ENCODE measurements at regions not wholly inside any gene's neighbourhood (a gene's known extent, or its start where the extent isn't known, plus 50 kb on each side); places are given as distances from the start of the nearest gene placed in this dataset.

GRCh38 chr5:32521481-32521880 lies 63.9 kb upstream of the SUB1 start:
- TF ChIP-seq, protein P1, sequence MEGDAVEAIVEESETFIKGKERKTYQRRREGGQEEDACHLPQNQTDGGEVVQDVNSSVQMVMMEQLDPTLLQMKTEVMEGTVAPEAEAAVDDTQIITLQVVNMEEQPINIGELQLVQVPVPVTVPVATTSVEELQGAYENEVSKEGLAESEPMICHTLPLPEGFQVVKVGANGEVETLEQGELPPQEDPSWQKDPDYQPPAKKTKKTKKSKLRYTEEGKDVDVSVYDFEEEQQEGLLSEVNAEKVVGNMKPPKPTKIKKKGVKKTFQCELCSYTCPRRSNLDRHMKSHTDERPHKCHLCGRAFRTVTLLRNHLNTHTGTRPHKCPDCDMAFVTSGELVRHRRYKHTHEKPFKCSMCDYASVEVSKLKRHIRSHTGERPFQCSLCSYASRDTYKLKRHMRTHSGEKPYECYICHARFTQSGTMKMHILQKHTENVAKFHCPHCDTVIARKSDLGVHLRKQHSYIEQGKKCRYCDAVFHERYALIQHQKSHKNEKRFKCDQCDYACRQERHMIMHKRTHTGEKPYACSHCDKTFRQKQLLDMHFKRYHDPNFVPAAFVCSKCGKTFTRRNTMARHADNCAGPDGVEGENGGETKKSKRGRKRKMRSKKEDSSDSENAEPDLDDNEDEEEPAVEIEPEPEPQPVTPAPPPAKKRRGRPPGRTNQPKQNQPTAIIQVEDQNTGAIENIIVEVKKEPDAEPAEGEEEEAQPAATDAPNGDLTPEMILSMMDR (IDR thresholded peaks at IDR 0.05): no peak
- no peak for TF ChIP-seq POLR2AphosphoS5 (IDR thresholded peaks at IDR 0.05)
- TF ChIP-seq POLR2A (IDR thresholded peaks at IDR 0.05): no peak
